GM21528 (cell line): ENCODE measurements at regions not wholly inside any gene's neighbourhood (a gene's known extent, or its start where the extent isn't known, plus 50 kb on each side); places are given as distances from the start of the nearest gene placed in this dataset.

ENCODE experiments used
- ATAC-seq: cut with Tn5 transposase; IDR thresholded peaks from one replicate; pipeline ENCODE4 v1.9.1; 2021; ENCODE audit warnings: mild to moderate bottlenecking, moderate library complexity; ENCODE audit not compliant: unreplicated experiment, low FRiP score

GRCh38 chr22:48268771-48269552, 1506.5 kb downstream of the TBC1D22A start:
- no peak for ATAC-seq

GRCh38 chr22:48268293-48268692, 1505.8 kb downstream of the TBC1D22A start:
- ATAC-seq: no peak

- no peak for ATAC-seq
Measured at GRCh38 chr22:48267681-48268080, 1505.2 kb downstream of the TBC1D22A start.

- no peak for ATAC-seq
Measured at GRCh38 chr22:48265000-48265625, 1502.7 kb downstream of the TBC1D22A start.

- ATAC-seq: no peak
Measured at GRCh38 chr22:48264586-48264985, 1502.1 kb downstream of the TBC1D22A start.

GRCh38 chr22:48263791-48264351, 1501.4 kb downstream of the TBC1D22A start:
- ATAC-seq: no peak

GRCh38 chr22:48263431-48263765, 1500.9 kb downstream of the TBC1D22A start:
- ATAC-seq: no peak

- no peak for ATAC-seq
Measured at GRCh38 chr22:48262596-48263430, 1500.4 kb downstream of the TBC1D22A start.

- no peak for ATAC-seq
Measured at GRCh38 chr22:48261706-48262105, 1499.3 kb downstream of the TBC1D22A start.

GRCh38 chr22:48261048-48261621, 1498.7 kb downstream of the TBC1D22A start:
- ATAC-seq: no peak

GRCh38 chr22:48259991-48260670, 1497.7 kb downstream of the TBC1D22A start:
- no peak for ATAC-seq

- no peak for ATAC-seq
Measured at GRCh38 chr22:48258811-48259210, 1496.4 kb downstream of the TBC1D22A start.

- no peak for ATAC-seq
Measured at GRCh38 chr22:48258064-48258701, 1495.7 kb downstream of the TBC1D22A start.

GRCh38 chr22:48257685-48258055, 1495.2 kb downstream of the TBC1D22A start:
- ATAC-seq: no peak

- no peak for ATAC-seq
Measured at GRCh38 chr22:48256776-48257684, 1494.6 kb downstream of the TBC1D22A start.

GRCh38 chr22:48256041-48256739, 1493.7 kb downstream of the TBC1D22A start:
- ATAC-seq: no peak

GRCh38 chr22:48254311-48254873, 1491.9 kb downstream of the TBC1D22A start:
- ATAC-seq: no peak

- no peak for ATAC-seq
Measured at GRCh38 chr22:48253573-48253972, 1491.1 kb downstream of the TBC1D22A start.
